Spleen (tissue), 11 donors: ENCODE measurements at regions not wholly inside any gene's neighbourhood (a gene's known extent, or its start where the extent isn't known, plus 50 kb on each side); places are given as distances from the start of the nearest gene placed in this dataset.

Source experiments
- DNase-seq: peaks from one replicate; pipeline ENCODE4 v3.0.0-alpha.2; 2020
- H3K27ac ChIP-seq, 8 donors: fragments of 200-600 bp; sonication (generic) in 7 of 8; 1 replicate in 4 of 8; 2 replicates in 4 of 8; pipeline versions ENCODE4 v1.5.0 to v1.8.0; 2016 to 2021; ENCODE audit warnings: inconsistent platforms in 4 of 8, mild to moderate bottlenecking in 4 of 8, moderate library complexity in 1 of 8
- H3K27me3 ChIP-seq, 7 donors: fragments of 200-600 bp; sonication (generic) in 6 of 7; replicated peaks in 1 of 7; 1 replicate in 4 of 7; 2 replicates in 3 of 7; pipeline versions ENCODE4 v1.5.0 to v1.8.0; 2016 to 2021; ENCODE audit warnings: inconsistent platforms in 3 of 7, mild to moderate bottlenecking in 1 of 7
- H3K36me3 ChIP-seq, 6 donors: fragments of 200-600 bp; sonication (generic) in 5 of 6; 1 replicate in 4 of 6; 2 replicates in 2 of 6; pipeline versions ENCODE4 v1.5.0 to v1.8.0; 2016 to 2021; ENCODE audit warnings: inconsistent platforms in 2 of 6
- H3K4me1 ChIP-seq, 6 donors: fragments of 200-600 bp; sonication (generic) in 5 of 6; 1 replicate in 3 of 6; 2 replicates in 3 of 6; pipeline versions ENCODE4 v1.5.0 to v1.8.0; 2016 to 2021; ENCODE audit warnings: inconsistent platforms in 3 of 6
- H3K4me3 ChIP-seq, 8 donors: fragments of 200-600 bp; sonication (generic) in 7 of 8; 1 replicate in 4 of 8; 2 replicates in 4 of 8; pipeline versions ENCODE4 v1.5.0 to v1.8.0; 2016 to 2021; ENCODE audit warnings: inconsistent platforms in 4 of 8, mild to moderate bottlenecking in 4 of 8, moderate library complexity in 2 of 8
- H3K9me3 ChIP-seq, 8 donors: fragments of 200-600 bp; sonication (generic) in 7 of 8; 1 replicate in 4 of 8; 2 replicates in 4 of 8; pipeline versions ENCODE4 v1.5.0 to v1.8.0; 2016 to 2021; ENCODE audit warnings: inconsistent platforms in 4 of 8
- CTCF ChIP-seq, 11 experiments: fragments of 200-600 bp in 7 of 11; fragments of 450-650 bp in 4 of 11; sonication (generic) in 4 of 11; IDR thresholded peaks in 8 of 11; conservative IDR thresholded peaks in 3 of 11; 1 replicate in 7 of 11; 2 replicates in 4 of 11; pipeline versions ENCODE4 v1.4.0 to v1.8.0; 2016 to 2021; ENCODE audit warnings: antibody characterized with exemption in 11 of 11, inconsistent platforms in 4 of 11, mild to moderate bottlenecking in 1 of 11
- POLR2A ChIP-seq, 3 donors: fragments of 450-650 bp; IDR thresholded peaks; one replicate each; pipeline ENCODE4 v1.5.1; 2017; ENCODE audit warnings: antibody characterized with exemption in 3 of 3, mild to moderate bottlenecking in 1 of 3
- POLR2AphosphoS5 ChIP-seq, 3 donors: sonication (generic); formaldehyde crosslinking; IDR thresholded peaks; one replicate each; pipeline ENCODE4 v1.5.1; 2017; ENCODE audit warnings: antibody characterized with exemption in 3 of 3
- WGBS, 5 donors: extraction: QIAGEN DNeasy Blood & Tissue Kit in 3 of 5; methylation state at CpG; one replicate each; pipeline versions ENCODE4 v1.1.5 to v1.1.7; 2013 to 2018; 5-methylcytosine and 5-hydroxymethylcytosine counted together
- intact Hi-C: fragments of 100-400 bp; cut with DNase I; formaldehyde crosslinking; loops from one replicate; pipeline ENCODE4 v1.15.0; 2023; ENCODE audit warnings: low total_unique reads
- donor health status: healthy with polysubstance abuse.
- donor health status: DM: no; HTN: no; CAD: no; lungs with moderate emphysema.
- donor health status: DM: no; HTN: no; CAD: no.
- donor health status: Bipolar disorder and iron deficiency.
- donor health status: healthy.
- donor health status: DM: no; HTN: no; CAD: no.
- donor health status: DM: yes; HTN: yes; CAD: no.

GRCh38 chr2:123540291-123540690 lies 484.8 kb upstream of the CNTNAP5 start:
- DNase-seq = no peak
- no peaks in the 10 kb centered on the region for H3K36me3 ChIP-seq
- H3K27ac ChIP-seq = no peak overlapping the region
- TF ChIP-seq POLR2AphosphoS5 (IDR thresholded peaks at IDR 0.05) (no peak), POLR2A (IDR thresholded peaks at IDR 0.05) (no peak), CTCF (IDR thresholded peaks at IDR 0.05 in 8 of 11, conservative IDR thresholded peaks at IDR 0.05 in 3 of 11) (no peak)
- 83 to 96% (median 89%) methylated on average over 5 of the region's 5 CpGs for whole genome bisulfite sequencing, 5 donors
- H3K4me1 ChIP-seq = no peaks in the 10 kb centered on the region
- no peaks in the 10 kb centered on the region for H3K27me3 ChIP-seq
- intact Hi-C loops = no loop called here
- H3K9me3 ChIP-seq = peaks cover 0 to 54% (median 35%) of the 10 kb centered on the region in 8 donors
- no peak overlapping the region for H3K4me3 ChIP-seq

GRCh38 chr2:123546353-123546752 lies 478.7 kb upstream of the CNTNAP5 start:
- H3K27me3 ChIP-seq = no peaks in the 10 kb centered on the region
- H3K9me3 ChIP-seq = peaks cover 0 to 27% (median 12%) of the 10 kb centered on the region in 8 donors
- TF ChIP-seq POLR2AphosphoS5 (IDR thresholded peaks at IDR 0.05) = no peak
- TF ChIP-seq POLR2A (IDR thresholded peaks at IDR 0.05) = no peak
- no peak for TF ChIP-seq CTCF (IDR thresholded peaks at IDR 0.05 in 8 of 11, conservative IDR thresholded peaks at IDR 0.05 in 3 of 11)
- intact Hi-C loops = no loop called here
- no peaks in the 10 kb centered on the region for H3K4me1 ChIP-seq
- no peak for DNase-seq
- H3K27ac ChIP-seq = no peak overlapping the region
- H3K4me3 ChIP-seq = no peak overlapping the region
- no peaks in the 10 kb centered on the region for H3K36me3 ChIP-seq

DNA sequence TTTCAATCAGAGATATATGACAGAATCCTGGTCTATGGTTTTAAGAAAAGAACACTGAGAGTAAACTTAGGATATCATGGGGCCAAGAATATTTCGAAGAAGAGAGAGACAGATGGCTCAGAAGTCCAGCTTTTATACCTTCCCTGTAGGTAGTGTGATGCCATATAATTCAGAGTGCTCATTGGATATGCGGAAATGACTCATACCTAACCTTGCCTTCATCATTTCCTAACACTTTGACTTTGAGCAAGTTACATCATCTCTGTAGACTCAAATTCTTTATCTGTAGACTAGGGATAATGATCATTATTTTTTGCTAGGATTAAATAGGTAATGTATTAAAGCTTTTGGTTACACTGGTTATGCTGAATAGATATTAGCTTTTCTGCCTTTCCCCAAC lies 461.6 kb upstream of the CNTNAP5 start:
- no peak overlapping the region for H3K27ac ChIP-seq
- TF ChIP-seq POLR2A (IDR thresholded peaks at IDR 0.05) = no peak
- no peak for TF ChIP-seq POLR2AphosphoS5 (IDR thresholded peaks at IDR 0.05)
- no peak for TF ChIP-seq CTCF (IDR thresholded peaks at IDR 0.05 in 8 of 11, conservative IDR thresholded peaks at IDR 0.05 in 3 of 11)
- H3K4me1 ChIP-seq = no peaks in the 10 kb centered on the region
- no peaks in the 10 kb centered on the region for H3K36me3 ChIP-seq
- 70 to 83% (median 80%) methylated on average over 2 of the region's 2 CpGs for WGBS, 5 donors
- peaks cover 0 to 22% (median 2%) of the 10 kb centered on the region in 8 donors for H3K9me3 ChIP-seq
- intact Hi-C loops = no loop called here
- no peak for DNase-seq
- no peaks in the 10 kb centered on the region for H3K27me3 ChIP-seq
- no peak overlapping the region for H3K4me3 ChIP-seq

DNA sequence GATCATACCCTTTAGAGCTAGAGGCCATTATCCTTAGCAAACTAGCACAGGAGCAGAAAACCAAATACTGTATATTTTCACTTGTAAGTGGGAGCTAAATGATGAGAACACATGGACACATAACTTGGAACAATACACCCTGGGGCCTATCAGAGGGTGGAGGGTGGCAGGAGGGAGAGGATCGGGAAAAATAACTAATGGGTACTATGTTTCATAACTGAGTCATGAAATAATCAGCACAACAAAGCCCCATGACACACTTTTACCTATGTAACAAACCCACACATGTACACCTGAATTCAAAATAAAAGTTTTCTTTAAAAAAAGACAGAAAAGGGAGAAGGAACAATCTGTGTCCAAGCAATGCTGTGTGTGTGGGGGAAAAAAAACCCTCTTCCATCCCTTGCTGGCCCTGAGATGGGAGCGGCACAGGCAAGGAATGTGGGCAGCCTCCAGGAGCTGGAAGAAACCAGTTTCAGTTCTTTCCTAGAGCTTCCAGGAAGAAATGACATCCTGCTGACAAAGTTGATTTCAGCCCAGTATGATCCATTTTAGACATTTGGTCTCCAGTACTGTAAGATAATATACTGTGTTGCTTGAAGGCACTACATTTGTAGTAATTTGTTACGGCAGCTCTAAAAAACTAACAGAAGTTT lies 458.7 kb upstream of the CNTNAP5 start:
- 89 to 98% (median 95%) methylated on average over 3 of the region's 3 CpGs for WGBS, 5 donors
- intact Hi-C loops = no loop called here
- Histone ChIP-seq H3K9me3 (peaks cover 0 to 6% (median 0%) of the 10 kb centered on the region in 8 donors), H3K27ac (no peak overlapping the region), H3K4me3 (no peak overlapping the region), H3K4me1 (no peaks in the 10 kb centered on the region), H3K27me3 (no peaks in the 10 kb centered on the region), H3K36me3 (no peaks in the 10 kb centered on the region)
- DNase-seq = no peak
- TF ChIP-seq POLR2A (IDR thresholded peaks at IDR 0.05) (no peak), CTCF (IDR thresholded peaks at IDR 0.05 in 8 of 11, conservative IDR thresholded peaks at IDR 0.05 in 3 of 11) (no peak), POLR2AphosphoS5 (IDR thresholded peaks at IDR 0.05) (no peak)
